Fibroblast of peridontal ligament (primary cell): ENCODE measurements at regions not wholly inside any gene's neighbourhood (a gene's known extent, or its start where the extent isn't known, plus 50 kb on each side); places are given as distances from the start of the nearest gene placed in this dataset.

Source experiments
- DNase-seq: peaks from one replicate; pipeline ENCODE4 v3.0.0-alpha.2; 2010; ENCODE audit errors: extremely low read depth

- no peak for DNase-seq
Observed at GRCh38 chr15:29919380-29919881, 97.2 kb upstream of the TJP1 start.

- peak; percentile 75 for DNase-seq
Observed at GRCh38 chr15:29917600-29918597, 95.6 kb upstream of the TJP1 start.

GRCh38 chr15:29914511-29914926 is 92.3 kb upstream of the TJP1 start:
- no peak for DNase-seq

GRCh38 chr15:29913528-29914135 is 91.4 kb upstream of the TJP1 start:
- peak; percentile 51 for DNase-seq

GRCh38 chr15:29911705-29912104 is 89.4 kb upstream of the TJP1 start:
- no peak for DNase-seq

GRCh38 chr15:29910068-29910467 is 87.8 kb upstream of the TJP1 start:
- DNase-seq: no peak

- peak; percentile 87 for DNase-seq
Observed at GRCh38 chr15:29904757-29905417, 82.6 kb upstream of the TJP1 start.

GRCh38 chr15:29903785-29904464 is 81.7 kb upstream of the TJP1 start:
- DNase-seq: no peak

GRCh38 chr15:29903028-29903427 is 80.8 kb upstream of the TJP1 start:
- no peak for DNase-seq

GRCh38 chr15:29900237-29901189 is 78.2 kb upstream of the TJP1 start:
- DNase-seq: no peak

- no peak for DNase-seq
Observed at GRCh38 chr15:29896062-29896461, 73.8 kb upstream of the TJP1 start.

GRCh38 chr15:29891096-29891457 is 68.8 kb upstream of the TJP1 start:
- no peak for DNase-seq

- no peak for DNase-seq
Observed at GRCh38 chr15:29890336-29891095, 68.2 kb upstream of the TJP1 start.

- no peak for DNase-seq
Observed at GRCh38 chr15:29889542-29890329, 67.5 kb upstream of the TJP1 start.

GRCh38 chr15:29888646-29889045 is 66.4 kb upstream of the TJP1 start:
- peak; percentile 71 for DNase-seq

- DNase-seq: peak; percentile 90
Observed at GRCh38 chr15:29887721-29888120, 65.5 kb upstream of the TJP1 start.

- DNase-seq: no peak
Observed at GRCh38 chr15:29885183-29885582, 62.9 kb upstream of the TJP1 start.

GRCh38 chr15:29883126-29883525 is 60.9 kb upstream of the TJP1 start:
- no peak for DNase-seq

GRCh38 chr15:29880886-29881285 is 58.6 kb upstream of the TJP1 start:
- no peak for DNase-seq
